ENCODE measurements at regions not wholly inside any gene's neighbourhood (a gene's known extent, or its start where the extent isn't known, plus 50 kb on each side); places are given as distances from the start of the nearest gene placed in this dataset.

DNA sequence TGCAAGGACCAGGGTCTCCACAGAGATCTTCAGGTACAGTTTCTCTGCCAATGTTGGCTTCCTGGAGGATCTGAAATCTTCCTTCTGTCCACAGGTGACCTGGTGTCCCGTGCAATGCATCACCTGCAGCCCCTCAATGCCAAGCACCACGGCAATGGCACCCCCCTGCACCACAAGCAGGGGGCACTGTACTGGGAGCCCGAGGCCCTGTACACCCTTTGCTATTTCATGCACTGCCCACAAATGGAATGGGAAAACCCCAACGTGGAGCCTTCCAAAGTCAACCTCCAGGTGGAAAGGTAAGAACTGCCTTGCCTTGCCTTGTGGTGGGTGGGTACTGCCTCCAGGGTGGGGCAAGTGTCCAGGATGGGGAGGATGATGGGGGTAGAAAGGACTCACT lies 141.8 kb upstream of the PWP1 start:
- no peak for DNase-seq (ENCODE audit: extremely low read depth in 1 of 2, low read depth in 1 of 2)

DNA sequence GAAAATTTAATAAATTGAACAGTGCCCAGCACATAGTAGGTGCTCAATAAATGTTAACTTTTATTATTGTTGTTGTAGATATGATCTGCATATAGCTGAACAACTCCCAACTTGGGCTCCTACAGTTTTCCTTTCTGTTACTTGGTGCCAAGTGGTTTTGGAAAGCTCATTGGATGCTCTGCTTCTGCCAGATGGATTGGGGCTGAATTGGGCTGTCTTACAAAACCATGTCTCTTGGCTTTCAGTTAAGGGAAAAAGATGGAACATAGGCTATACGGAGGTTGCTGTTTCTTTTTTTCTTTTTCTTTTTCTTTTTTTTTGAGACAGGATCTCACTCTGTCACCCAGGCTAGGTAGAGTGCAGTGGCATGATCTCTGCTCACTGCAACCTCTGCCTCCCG lies 140.7 kb upstream of the PWP1 start:
- no peak for DNase-seq (ENCODE audit: extremely low read depth in 1 of 2, low read depth in 1 of 2)

DNA sequence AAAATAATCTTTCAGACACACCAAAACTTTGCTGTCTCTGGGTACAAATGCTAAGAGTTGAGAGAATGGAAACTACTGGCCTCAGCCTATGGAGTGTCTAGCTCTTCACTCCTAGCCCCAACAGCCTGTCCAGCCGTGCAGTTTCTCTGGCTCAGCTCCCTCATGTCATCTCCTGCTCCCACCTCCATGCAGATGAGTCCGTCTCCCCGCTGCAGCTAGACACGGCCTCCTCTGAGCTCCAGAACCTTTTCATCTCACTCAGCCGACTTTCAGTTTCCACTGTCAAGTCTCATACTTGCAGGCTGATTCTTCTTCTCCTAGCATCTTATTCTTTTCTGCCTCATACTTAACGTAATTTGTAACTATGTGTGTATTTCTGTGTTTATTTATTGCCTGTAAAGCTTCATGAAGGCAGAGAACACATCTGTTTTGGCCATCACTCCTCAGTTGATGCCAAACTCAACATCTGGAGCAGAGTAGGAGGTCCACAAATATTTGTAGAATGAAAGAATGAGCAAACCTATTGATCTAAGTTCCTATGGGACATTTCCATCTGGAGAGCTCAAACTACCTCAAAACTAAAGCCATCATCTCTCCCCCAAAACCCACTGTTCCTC lies 139.8 kb upstream of the PWP1 start:
- no peak for DNase-seq (ENCODE audit: extremely low read depth in 1 of 2, low read depth in 1 of 2)

DNA sequence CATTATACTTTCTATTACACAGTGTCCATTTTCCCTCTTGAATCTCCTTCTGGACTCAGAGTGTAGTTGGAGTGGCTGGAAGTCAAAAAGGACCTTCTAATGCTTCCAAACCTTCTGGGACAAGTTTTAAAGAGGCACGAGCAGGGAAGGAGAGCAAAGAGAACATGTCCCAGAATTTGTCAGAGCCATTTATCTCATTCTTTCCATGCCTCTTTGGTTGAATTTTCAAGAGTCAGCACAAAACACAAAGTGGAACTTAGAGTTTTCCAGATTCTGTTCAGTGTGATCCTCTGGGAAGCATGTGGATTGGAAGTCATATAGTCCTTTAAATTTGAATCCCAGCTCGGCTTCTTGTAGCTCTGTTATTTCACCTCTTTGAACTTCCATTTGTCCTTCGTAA lies 138.2 kb upstream of the PWP1 start:
- no peak for DNase-seq (ENCODE audit: extremely low read depth in 1 of 2, low read depth in 1 of 2)

DNA sequence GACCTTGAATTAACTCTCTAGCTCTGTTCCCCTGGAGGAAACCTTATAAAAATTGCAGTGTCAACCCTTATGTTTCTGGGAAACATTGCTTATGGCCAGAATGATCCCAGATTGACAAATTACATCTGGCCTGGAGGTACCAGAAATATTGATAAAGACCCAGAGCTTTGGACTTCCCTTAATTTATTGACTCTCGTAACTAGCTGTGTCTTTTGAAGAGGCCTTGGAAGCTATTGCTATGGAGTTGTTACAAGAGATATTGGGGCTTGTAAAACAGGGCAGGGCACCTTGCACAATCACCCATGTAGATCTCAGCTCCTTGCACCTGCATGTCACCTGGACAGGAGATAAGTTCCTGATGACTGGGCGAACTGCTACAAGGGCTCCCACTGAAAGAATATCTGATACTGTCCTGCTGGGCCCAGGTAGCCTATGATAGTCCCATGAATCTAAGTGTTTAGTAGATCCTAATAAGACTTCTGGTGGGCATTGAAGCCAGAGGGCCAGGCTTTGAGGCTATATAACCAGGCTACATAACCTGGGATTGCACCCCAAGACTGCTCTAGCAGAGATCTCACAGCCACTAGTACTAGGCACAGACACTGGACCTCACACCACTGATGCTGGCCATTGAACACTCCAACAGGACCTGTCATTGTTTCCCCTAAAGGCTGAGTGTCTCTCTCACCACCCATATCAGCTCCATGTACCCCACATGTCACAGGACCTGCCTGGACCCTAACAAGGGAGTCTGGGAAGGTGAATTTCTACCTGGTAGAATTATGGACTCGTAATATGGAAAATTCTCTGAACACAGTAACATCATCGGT lies 135.7 kb upstream of the PWP1 start:
- DNase-seq (ENCODE audit: extremely low read depth in 1 of 2, low read depth in 1 of 2): no peak

DNA sequence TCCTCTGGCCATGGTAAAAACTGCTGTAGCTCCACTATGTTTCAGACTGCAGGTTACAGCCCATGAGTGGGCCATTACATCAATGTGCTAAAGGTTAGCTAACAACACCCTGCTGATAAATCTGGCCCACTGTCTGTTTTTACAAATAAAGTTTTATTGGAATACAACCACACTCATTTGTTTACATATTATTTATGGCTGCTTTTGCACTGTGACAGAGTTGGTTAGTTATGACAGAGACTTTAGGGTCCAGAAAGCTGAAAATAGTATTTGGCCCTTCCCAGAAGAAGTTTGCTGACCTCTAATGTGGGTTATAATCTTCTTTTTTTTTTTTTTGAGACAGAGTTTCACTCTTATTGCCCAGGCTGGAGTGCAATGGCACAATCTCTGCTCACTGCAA lies 134.2 kb upstream of the PWP1 start:
- DNase-seq (ENCODE audit: extremely low read depth in 1 of 2, low read depth in 1 of 2): no peak

DNA sequence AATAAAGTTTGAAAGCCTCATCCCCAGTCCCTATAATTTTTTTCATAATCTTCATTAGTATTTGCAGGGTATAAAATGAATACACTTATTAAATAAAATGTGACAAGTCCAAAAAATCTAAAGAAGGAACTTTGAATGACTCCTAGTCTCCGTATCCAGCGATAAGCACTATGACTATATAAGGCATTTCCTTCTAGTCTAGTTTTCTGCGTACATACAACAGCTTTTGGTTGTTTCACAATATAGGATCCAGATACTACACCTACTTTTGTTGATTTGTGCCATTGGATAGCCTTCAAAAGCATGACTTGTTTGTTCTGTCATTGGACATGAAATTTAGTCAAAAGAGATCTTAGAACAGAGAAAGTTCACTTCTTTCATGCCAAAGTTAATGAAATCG lies 133.3 kb upstream of the PWP1 start:
- DNase-seq (ENCODE audit: extremely low read depth in 1 of 2, low read depth in 1 of 2): no peak

DNA sequence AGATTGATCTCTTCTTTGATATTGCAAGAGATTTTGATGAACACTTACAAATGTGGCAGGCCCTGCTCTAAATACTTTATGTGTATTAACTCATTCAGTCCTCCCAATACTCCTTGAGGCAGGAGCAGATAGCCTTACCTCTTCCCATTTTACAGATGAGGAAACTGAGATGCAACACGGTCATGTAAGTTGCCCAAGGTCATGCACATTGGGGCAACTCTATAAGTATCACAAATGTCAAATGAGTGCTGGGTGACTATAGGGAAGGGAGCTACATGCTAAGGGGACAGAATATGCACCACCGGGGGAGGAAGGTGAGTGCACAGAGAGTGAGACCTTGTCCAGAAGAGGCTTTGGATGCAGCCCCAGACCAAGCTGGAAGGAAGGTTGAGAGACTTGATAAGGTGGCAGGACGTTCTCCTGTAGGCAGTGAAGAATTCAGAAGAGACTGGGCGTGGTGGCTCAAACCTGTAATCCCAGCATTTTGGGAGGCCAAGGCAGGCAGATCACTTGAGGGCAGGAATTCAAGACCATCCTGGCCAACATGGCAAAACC lies 132.3 kb upstream of the PWP1 start:
- no peak for DNase-seq (ENCODE audit: extremely low read depth in 1 of 2, low read depth in 1 of 2)

DNA sequence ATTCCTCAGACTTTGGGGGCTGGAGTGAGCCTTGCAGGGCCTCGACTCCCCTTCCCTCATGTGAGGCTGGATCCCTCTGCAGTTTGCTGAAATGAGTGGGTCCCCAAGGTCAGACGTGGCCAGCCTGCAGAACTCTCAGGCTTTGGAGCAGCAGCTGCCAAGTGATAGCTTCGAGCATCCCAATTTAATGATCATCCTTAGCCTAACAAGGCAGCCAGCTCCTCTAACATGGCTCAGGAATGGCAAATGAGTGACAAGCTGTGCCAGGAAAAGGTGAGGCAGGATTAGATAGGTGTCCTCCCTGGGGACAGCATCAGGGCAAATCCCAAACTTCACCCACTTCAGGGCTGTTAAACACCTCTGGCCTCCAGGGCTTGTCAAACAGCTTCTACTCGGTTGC lies 130.7 kb upstream of the PWP1 start:
- DNase-seq (ENCODE audit: extremely low read depth in 1 of 2, low read depth in 1 of 2): no peak

DNA sequence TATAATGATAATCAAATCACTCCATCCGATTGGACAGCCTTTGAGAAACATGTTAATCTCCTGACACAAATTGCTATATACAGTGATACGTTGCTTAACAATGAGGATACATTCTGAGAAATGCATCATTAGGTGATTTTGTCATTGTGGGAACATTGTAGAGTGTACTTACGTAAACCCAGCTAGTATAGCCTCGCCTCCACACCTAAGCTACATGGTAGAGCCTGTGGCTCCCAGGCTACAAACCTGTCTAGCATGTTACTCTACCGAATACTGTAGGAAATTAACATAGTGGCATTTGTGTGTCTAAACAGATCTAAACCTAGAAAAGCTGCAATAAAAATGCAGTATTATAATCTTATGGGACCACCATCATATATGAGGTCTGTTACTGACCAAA lies 128.6 kb upstream of the PWP1 start:
- no peak for DNase-seq (ENCODE audit: extremely low read depth in 1 of 2, low read depth in 1 of 2)

DNA sequence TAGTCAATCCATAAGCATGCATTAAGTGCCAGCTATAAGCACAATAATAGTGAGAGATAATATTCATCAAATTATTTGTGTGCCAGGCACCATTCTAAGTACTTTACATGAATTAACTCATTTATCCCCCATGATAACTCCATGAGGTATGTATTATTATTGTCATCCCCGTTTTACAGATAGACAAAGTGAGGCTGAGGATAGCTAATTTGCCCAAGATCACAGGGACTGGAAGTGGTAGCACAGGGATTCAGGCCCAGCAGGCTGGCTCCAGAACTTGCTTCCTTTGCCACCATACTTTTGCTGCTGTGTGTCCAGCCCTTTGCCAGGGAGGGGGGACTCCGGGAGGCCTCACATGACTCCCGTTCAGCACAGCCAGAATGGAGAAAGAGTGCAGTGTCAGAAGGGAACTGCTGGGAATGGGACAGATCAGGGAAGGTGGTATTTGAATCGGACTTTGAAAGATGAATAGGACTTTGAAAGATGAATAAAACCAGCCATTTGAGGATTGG lies 128.0 kb upstream of the PWP1 start:
- no peak for DNase-seq (ENCODE audit: extremely low read depth in 1 of 2, low read depth in 1 of 2)

DNA sequence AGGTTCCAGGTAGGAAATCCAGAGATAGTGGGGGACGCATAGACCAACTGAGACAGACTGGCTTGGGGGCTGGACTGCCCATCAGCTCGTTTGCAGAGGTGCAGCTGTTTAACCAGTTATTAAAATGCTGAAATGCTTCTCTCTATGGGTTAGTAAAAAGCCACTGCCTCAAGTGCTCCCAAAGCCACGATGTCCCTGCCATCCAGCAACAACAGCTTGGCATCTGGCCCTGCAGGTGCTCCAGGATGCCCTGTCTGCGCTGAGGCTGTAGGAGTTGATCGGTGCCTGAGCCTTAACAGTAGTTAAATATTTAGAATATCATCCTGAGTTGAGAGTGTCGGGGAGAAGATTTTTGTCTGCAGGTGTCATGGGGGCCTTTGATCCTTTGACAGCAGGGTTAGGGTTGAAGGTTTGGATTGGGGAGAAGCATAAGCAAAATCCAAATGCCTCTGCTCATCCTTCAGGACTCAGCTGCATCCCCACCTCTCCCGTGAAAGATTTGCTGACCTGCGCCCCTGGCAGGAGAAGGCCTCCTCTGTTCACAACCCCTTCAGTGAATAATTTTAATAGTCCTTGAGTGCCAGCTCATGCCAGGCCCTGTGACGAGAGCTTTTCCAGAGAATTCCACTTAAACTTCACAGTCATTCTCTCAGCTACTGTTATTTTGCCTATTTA lies 127.3 kb upstream of the PWP1 start:
- no peak for DNase-seq (ENCODE audit: extremely low read depth in 1 of 2, low read depth in 1 of 2)

DNA sequence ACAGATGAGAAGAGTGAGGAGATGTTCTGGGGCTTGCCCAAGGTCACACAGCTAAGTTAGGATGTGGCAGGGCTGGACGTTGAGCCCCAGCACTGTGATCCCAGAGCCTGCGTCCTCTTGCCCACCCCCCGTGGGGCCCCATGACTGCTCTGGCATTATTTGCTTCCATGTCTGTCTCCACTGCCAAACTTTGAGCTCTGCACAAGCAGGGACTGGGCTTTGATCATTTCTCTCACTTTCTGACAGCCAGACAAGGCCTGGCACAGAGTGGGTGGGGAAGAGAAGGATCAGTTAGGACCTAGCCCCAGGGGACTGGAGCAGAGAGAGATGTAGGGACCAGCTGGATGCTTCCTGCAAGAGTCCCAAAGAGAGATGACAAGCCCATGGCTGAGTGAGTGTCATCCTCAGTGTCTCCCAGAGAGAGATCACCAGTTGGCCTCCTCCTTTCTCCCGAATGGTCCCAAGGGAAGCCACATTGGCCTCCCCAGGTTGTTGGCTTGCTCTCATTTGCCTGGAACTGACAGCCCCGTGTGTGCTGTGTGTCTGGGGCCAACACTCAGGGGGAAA lies 126.7 kb upstream of the PWP1 start:
- no peak for DNase-seq (ENCODE audit: extremely low read depth in 1 of 2, low read depth in 1 of 2)

DNA sequence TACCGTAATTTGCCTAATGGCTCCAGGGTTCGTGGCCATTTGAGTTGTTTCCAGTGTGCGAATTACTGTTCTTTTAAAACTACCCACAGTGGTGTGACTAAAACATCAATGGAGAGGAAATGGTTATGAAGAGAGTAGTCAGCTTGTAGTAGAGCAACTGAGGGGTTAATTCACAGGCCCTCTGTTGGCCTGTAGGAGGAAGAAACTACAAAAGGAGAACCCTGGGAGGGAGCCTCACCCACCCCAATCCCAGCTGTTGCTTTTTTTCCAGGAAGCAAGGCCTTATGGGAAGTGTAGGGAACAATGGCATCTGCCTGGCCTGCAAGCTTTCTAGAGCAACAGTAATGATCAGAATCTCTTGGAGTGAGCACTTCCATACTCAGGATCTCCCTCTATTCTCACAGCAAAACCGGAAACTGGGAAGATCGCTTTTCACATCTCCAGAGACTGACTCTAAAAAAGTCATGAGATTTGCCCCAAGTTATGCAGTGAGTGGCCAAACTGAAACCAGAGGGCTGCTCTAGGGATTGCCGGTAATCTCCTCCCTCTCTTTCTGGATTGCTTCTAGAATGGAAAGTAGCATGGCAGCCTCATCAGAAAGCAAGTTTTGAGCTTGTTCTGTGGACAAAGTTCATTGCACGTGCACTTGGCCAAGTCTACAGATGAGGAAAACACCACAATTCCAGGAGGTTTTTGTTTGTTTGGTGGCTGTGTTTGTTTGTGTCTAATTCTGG lies 125.3 kb upstream of the PWP1 start:
- DNase-seq (ENCODE audit: extremely low read depth in 1 of 2, low read depth in 1 of 2): no peak

DNA sequence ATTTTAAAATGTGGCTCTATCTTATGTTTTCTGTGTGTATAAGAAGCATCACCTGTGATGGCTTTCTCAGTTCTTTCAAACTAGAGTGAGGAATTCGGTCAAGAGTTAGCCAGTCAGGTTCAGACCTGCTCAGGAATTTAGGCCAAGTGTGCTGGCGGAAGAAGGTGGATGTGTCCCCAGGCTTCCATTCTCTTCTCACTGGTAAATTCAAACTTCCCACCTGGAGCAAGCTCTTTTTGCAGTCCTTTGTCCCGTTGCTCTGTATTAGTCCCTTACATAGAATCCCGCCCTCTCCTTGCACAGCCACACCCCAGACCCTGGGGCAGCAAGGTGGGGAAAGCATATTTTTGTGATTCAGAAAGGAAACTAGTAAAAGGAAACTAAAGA lies 124.7 kb upstream of the PWP1 start:
- DNase-seq (ENCODE audit: extremely low read depth in 1 of 2, low read depth in 1 of 2): no peak

DNA sequence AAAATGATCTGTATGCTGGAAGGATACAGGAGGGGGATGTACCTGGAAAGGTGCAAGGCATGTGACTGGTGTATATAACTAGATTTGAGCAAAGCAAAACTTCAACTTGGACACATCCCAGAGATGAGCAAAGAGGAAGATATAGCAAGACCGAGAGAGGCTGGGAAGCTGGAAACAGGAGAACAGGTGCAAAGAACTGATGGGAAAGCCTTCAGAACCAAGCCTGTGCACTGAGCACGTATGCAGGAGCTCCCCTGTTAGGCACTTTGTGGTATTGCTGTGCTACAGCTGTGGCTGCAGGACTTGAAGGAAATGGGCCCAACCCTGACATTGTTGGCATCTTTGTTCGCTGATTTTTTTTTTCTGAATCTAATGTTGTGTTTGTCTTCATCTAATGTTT lies 120.7 kb upstream of the PWP1 start:
- no peak for DNase-seq (ENCODE audit: extremely low read depth in 1 of 2, low read depth in 1 of 2)

DNA sequence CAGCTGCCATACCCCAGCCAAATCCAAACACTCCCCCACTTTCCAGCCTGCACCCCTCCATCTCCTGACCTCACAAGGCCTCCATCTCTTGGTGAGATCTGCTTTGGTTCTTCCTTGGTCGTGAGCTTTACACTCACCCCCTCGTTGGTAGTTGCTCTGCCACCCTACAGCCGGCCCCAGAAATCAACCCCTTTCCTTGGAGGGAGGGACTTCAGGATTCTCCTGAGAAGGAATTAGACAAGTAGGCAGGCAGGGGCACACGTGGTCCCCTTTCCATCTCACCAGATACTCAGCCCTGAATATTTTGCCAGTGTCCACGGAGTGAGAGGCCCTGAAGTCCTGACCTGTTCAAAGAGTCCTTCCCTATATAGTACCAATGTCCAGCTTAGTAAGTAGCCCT lies 120.0 kb upstream of the PWP1 start:
- no peak for DNase-seq (ENCODE audit: extremely low read depth in 1 of 2, low read depth in 1 of 2)

DNA sequence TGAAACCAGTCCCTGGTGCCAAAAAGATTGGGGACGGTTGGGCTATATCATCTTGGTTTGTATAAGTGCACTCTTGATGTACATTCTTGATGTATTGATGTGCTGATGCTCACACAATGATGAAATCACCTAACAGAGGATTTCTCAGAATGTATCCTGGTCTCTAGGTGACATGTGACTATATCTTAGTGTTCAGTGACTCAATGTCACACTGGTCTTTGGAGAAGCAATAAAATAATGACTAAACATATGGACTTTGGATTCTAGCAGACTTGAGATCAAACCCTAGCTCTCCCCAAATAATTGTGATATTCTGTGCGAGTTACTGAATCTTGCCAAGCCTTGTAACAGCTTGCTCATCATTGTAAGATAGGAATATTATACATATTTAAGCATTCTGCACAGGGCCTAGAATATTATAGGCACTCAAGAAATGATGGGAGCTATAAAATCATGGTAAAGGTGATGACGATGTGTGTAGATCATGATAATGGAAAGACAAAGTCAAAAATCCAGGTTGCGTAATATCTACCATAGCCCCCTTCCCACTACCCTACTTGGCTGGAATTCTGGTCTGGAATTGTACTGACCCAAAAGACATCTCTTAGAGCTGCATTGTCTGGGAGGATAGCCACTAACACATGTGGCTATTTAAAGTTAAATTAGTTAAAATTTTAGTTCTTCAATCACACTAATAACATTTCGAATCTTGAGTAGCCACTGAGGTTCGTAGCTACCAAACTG lies 117.6 kb upstream of the PWP1 start:
- DNase-seq (ENCODE audit: extremely low read depth in 1 of 2, low read depth in 1 of 2): no peak

DNA sequence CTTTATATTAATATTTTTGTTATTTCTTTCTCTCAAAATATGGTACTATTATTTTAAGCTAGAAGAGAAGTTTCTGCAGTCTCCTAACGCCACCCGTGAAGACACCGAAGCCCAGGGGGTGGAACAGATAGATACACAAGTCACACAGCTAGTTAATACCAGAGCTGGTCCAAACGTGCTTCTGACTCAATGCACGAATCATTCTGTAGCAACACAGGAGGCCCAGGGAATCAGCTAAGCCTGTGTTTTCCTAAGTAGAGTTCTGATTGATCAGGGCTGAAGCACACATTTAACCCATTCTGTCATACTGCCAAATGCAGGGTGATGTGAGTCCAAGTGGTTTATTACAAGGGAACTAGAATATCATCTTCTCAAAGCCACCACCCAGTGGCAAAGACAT lies 116.9 kb upstream of the PWP1 start:
- DNase-seq (ENCODE audit: extremely low read depth in 1 of 2, low read depth in 1 of 2): no peak

DNA sequence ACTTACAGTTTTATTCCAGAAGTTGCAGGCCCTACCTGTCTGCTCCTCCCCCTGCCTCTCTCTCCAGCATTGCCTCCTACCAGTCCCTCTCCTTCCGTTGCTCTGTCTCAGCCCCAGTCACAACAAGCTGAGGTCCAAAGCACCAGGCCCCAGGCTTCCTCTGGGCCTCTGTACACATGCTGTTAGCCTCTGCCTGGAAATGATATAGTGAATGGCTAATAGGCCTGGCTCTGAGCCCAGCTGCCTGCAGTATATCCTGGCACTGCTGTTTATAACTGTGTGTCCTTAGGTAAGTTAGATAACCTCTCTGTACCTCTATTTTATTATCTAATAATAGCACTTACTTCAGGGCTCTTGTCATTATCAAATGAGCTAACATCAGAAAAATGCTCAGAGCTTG lies 114.9 kb upstream of the PWP1 start:
- no peak for DNase-seq (ENCODE audit: extremely low read depth in 1 of 2, low read depth in 1 of 2)

Data from activated CD8-positive, alpha-beta memory T cell treated with anti-CD3 and anti-CD28 coated beads for 1 hour (primary cell).